ENCODE measurements at regions not wholly inside any gene's neighbourhood (a gene's known extent, or its start where the extent isn't known, plus 50 kb on each side); places are given as distances from the start of the nearest gene placed in this dataset.

GRCh38 chr4:148954011-148954749 lies 512.0 kb upstream of the NR3C2 start:
- no peak for TF ChIP-seq EZH2 (IDR thresholded peaks at IDR 0.05; ENCODE audit: insufficient read depth, poor library complexity, severe bottlenecking)
- TF ChIP-seq EZH2phosphoT487 (IDR thresholded peaks at IDR 0.05; ENCODE audit: insufficient read depth, low read depth): no peak
